ENCODE measurements at regions not wholly inside any gene's neighbourhood (a gene's known extent, or its start where the extent isn't known, plus 50 kb on each side); places are given as distances from the start of the nearest gene placed in this dataset.

GRCh38 chr18:39681061-39681460 lies 2115.5 kb upstream of the CELF4 start:
- no peak for DNase-seq (ENCODE audit: low spot score)
- no peak overlapping the region for H3K27ac ChIP-seq
- ChIA-PET POLR2A (ENCODE audit: low non-redundant PET) (no interaction called here), CTCF (no interaction called here)
- TF ChIP-seq, protein P1, sequence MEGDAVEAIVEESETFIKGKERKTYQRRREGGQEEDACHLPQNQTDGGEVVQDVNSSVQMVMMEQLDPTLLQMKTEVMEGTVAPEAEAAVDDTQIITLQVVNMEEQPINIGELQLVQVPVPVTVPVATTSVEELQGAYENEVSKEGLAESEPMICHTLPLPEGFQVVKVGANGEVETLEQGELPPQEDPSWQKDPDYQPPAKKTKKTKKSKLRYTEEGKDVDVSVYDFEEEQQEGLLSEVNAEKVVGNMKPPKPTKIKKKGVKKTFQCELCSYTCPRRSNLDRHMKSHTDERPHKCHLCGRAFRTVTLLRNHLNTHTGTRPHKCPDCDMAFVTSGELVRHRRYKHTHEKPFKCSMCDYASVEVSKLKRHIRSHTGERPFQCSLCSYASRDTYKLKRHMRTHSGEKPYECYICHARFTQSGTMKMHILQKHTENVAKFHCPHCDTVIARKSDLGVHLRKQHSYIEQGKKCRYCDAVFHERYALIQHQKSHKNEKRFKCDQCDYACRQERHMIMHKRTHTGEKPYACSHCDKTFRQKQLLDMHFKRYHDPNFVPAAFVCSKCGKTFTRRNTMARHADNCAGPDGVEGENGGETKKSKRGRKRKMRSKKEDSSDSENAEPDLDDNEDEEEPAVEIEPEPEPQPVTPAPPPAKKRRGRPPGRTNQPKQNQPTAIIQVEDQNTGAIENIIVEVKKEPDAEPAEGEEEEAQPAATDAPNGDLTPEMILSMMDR (conservative IDR thresholded peaks at IDR 0.05; ENCODE audit: low read depth), result no peak

DNA sequence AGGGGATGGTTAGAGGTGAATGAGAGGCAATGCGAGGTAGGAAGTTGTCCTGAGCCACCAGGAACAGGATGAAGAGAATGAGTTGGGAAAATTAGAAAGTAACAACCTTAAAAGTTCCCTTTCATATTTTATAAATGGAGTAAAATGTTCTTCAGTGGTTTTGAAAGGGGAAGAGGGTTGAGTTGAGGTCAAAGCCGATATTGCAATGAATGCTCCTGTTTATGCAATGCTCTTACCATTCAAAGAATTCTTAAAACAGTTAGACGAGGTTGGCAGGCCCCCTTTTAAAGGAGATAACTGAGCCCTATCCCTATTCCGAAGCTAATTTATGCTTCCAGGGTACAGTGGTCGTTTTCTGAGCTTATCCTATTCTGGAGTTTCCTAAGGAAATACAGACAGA lies 2110.3 kb upstream of the CELF4 start:
- TF ChIP-seq, protein P1 (conservative IDR thresholded peaks at IDR 0.05; ENCODE audit: low read depth), result no peak
- no peak overlapping the region for H3K27ac ChIP-seq
- no peak for DNase-seq (ENCODE audit: low spot score)
- ChIA-PET CTCF (no interaction called here), POLR2A (ENCODE audit: low non-redundant PET) (no interaction called here)

GRCh38 chr18:39675368-39675767 lies 2109.8 kb upstream of the CELF4 start:
- no peak overlapping the region for H3K27ac ChIP-seq
- ChIA-PET POLR2A (ENCODE audit: low non-redundant PET) (no interaction called here), CTCF (interaction anchor here (0.5 kb wide), 1 partner anchor 9 kb away, joined by 7 read pairs; no protein-coding TSS in a partner anchor)
- TF ChIP-seq, protein P1 (conservative IDR thresholded peaks at IDR 0.05; ENCODE audit: low read depth), result no peak
- DNase-seq (ENCODE audit: low spot score), result no peak

DNA sequence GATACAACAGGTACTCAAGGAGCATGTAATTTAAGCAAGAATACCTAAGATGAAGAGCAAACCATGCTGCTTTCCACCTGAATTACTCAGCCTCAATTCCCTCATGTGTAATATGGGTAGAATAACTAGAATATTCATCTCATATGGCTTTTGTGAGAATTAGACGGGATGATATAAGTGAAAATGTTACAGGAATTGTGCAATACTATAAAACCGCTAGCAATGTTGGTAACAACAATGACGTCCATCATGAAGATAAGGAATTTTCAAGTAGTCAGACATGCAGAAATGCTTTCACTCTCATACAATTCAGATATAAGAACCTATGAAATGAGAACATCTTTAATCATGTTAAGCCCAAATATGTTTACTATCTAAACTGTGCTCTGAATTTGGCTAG lies 2106.6 kb upstream of the CELF4 start:
- no peak for DNase-seq (ENCODE audit: low spot score)
- POLR2A ChIA-PET (ENCODE audit: low non-redundant PET), result no interaction called here
- TF ChIP-seq, protein P1 (conservative IDR thresholded peaks at IDR 0.05; ENCODE audit: low read depth), result no peak
- no peak overlapping the region for H3K27ac ChIP-seq
- CTCF ChIA-PET, result no interaction called here

- no peak overlapping the region for H3K27ac ChIP-seq
- TF ChIP-seq, protein P1 (conservative IDR thresholded peaks at IDR 0.05; ENCODE audit: low read depth), result no peak
- ChIA-PET POLR2A (ENCODE audit: low non-redundant PET) (no interaction called here), CTCF (no interaction called here)
- no peak for DNase-seq (ENCODE audit: low spot score)
These were observed 2102.3 kb upstream of the CELF4 start for GRCh38 chr18:39667905-39668304.

DNA sequence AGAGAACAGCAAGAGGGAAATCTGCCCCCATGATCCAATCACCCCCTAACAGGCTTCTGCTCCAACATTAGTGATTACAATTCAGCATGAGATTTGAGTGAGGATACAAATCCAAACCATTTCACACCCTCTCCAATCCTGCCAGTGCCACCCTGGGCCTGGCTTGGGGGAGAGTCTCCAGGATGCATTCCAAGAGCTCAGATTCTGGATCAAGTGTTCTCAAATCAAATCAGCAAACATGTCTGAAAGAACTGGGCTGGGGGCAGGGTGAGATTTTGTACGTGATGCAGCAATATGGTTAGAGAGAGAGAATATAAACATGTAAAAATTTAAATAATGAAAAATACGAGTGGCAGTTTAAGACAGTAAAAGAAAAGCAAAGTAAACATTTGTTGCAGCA lies 2100.9 kb upstream of the CELF4 start:
- ChIA-PET CTCF (no interaction called here), POLR2A (ENCODE audit: low non-redundant PET) (no interaction called here)
- H3K27ac ChIP-seq, result no peak overlapping the region
- TF ChIP-seq, protein P1 (conservative IDR thresholded peaks at IDR 0.05; ENCODE audit: low read depth), result no peak
- DNase-seq (ENCODE audit: low spot score), result no peak

DNA sequence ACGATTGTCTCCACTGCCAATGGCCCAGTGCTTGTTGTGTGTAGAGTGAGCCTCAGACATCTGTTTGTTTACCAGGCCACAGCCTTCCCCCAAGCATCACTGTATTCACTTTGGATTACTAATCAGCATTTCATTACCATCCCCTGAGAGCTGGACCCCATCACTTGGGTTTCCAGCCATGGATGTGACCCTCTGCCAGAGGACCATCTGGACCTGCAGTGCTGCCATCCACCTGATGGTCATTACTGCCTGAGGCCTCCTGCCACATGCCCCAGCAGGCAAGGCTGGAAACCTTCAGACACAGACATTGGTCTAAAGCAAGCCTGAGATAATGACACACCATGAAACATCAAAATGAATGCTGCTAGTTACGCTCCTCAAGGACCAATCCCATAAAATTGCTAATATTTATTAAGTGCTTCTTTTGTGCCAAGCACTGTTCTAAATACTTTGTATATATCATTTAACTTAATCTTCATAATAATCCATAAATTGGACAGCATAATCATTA lies 2096.3 kb upstream of the CELF4 start:
- TF ChIP-seq, protein P1 (conservative IDR thresholded peaks at IDR 0.05; ENCODE audit: low read depth), result no peak
- CTCF ChIA-PET, result no interaction called here
- no peak overlapping the region for H3K27ac ChIP-seq
- POLR2A ChIA-PET (ENCODE audit: low non-redundant PET), result no interaction called here
- no peak for DNase-seq (ENCODE audit: low spot score)

Data from RWPE1 (cell line).